ENCODE measurements at regions not wholly inside any gene's neighbourhood (a gene's known extent, or its start where the extent isn't known, plus 50 kb on each side); places are given as distances from the start of the nearest gene placed in this dataset.

DNA sequence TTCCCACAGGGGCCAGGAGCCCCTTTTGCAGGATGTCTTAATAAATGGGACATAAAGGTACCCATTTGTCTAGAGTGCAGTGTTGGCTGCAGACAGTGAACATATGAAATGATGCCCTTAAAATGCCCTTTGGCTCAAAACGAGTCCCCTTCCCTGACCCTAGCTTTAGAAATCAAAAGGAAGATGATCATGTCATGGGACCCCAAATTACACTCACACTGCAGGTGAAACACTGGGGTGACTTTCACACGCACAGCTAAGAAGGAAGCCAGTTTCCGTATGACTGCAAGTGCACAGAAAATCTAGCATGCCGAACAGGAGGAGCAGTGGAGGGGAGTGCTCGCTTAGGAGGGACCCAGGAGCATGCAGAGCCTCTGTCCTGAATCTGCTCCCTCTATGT lies 154.5 kb upstream of the KLF14 start:
- no peaks in the 10 kb centered on the region for H3K4me1 ChIP-seq (ENCODE audit: control insufficient read depth in 2 of 2, insufficient read depth in 2 of 2, low read length in 2 of 2)
- peaks cover 0 to 5% of the 10 kb centered on the region in 2 donors for H3K36me3 ChIP-seq (ENCODE audit: control insufficient read depth in 2 of 2, insufficient read depth in 2 of 2, low read length in 1 of 2)
- no peak overlapping the region for H3K27ac ChIP-seq (ENCODE audit: low read depth in 1 of 2, low read length in 1 of 2)

GRCh38 chr7:130890176-130891020 lies 156.4 kb upstream of the KLF14 start:
- no peak overlapping the region for H3K4me3 ChIP-seq (ENCODE audit: low read length in 2 of 2)
- no peaks in the 10 kb centered on the region for H3K27me3 ChIP-seq (ENCODE audit: control insufficient read depth in 2 of 2, insufficient read depth in 1 of 2, low read length in 1 of 2)
- 98% methylated on average over 11 of the region's 11 CpGs for WGBS
- H3K36me3 ChIP-seq (ENCODE audit: control insufficient read depth in 2 of 2, insufficient read depth in 2 of 2, low read length in 1 of 2), result peaks cover 0 to 5% of the 10 kb centered on the region in 2 donors
- no peak for DNase-seq (ENCODE audit: low read depth in 6 of 9, low spot score in 9 of 9)
- peaks cover 0 to 4% of the 10 kb centered on the region in 2 donors for H3K9me3 ChIP-seq (ENCODE audit: control insufficient read depth in 2 of 2, insufficient read depth in 1 of 2, low read length in 1 of 2)
- peak overlapping the region in 1 of 2 donors; percentile 0 for H3K27ac ChIP-seq (ENCODE audit: low read depth in 1 of 2, low read length in 1 of 2)
- peaks cover 8% of the 10 kb centered on the region in 2 donors for H3K4me1 ChIP-seq (ENCODE audit: control insufficient read depth in 2 of 2, insufficient read depth in 2 of 2, low read length in 2 of 2)

More for the DNA sequence above, 154.5 kb upstream of the KLF14 start:
- Histone ChIP-seq H3K27me3 (ENCODE audit: control insufficient read depth in 2 of 2, insufficient read depth in 1 of 2, low read length in 1 of 2) (no peaks in the 10 kb centered on the region), H3K4me3 (ENCODE audit: low read length in 2 of 2) (no peak overlapping the region), H3K9me3 (ENCODE audit: control insufficient read depth in 2 of 2, insufficient read depth in 1 of 2, low read length in 1 of 2) (no peaks in the 10 kb centered on the region)
- 83% methylated on average over 5 of the region's 5 CpGs for WGBS
- DNase-seq (ENCODE audit: low read depth in 6 of 9, low spot score in 9 of 9), result no peak

DNA sequence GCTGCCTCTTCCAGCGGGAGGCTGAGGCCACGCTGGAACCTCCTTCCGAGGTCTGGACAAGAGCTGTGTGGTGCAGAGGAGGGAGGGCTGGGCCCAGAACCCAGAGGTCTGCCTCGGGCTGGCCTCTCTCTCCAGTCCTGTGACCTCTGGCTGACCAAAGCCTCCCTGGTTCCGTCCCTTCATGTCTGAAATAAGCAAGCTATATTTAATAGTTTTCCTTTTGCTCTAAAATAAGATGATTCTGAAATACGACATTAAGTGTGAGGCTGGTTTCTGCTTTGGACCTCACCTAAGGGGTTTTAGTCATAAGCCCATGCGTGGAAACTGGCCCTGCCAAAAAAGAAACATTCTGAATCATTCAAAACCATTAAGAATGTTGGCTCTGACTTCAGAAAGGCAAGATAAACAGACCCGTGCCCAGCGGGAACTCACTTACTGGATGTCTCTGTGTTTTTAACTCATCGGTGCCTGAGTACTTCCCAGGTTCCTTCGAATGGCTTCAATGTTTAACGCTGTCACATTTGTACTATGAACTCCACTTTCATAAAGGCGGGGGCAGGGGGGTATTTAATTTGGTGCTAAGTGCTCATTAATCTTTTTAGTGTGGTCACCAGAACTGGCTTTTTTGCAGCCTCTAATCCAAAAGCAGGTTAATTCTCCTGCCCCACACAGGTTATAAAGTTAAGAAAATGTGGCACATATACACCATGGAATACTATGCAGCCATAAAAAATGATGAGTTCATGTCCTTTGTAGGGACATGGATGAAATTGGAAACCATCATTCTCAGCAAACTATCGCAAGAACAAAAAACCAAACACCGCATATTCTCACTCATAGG lies 157.5 kb upstream of the KLF14 start:
- DNase-seq (ENCODE audit: low read depth in 6 of 9, low spot score in 9 of 9), result no peak
- peaks cover 0 to 9% of the 10 kb centered on the region in 2 donors for H3K36me3 ChIP-seq (ENCODE audit: control insufficient read depth in 2 of 2, insufficient read depth in 2 of 2, low read length in 1 of 2)
- no peak overlapping the region for H3K4me3 ChIP-seq (ENCODE audit: low read length in 2 of 2)

GRCh38 chr7:130893441-130893894 lies 159.5 kb upstream of the KLF14 start:
- peaks cover 8 to 23% of the 10 kb centered on the region in 2 donors for H3K4me1 ChIP-seq (ENCODE audit: control insufficient read depth in 2 of 2, insufficient read depth in 2 of 2, low read length in 2 of 2)
- H3K27ac ChIP-seq (ENCODE audit: low read depth in 1 of 2, low read length in 1 of 2), result peak overlapping the region in 1 of 2 donors; percentile 25
- 92% methylated on average over 7 of the region's 7 CpGs for WGBS
- no peaks in the 10 kb centered on the region for H3K27me3 ChIP-seq (ENCODE audit: control insufficient read depth in 2 of 2, insufficient read depth in 1 of 2, low read length in 1 of 2)
- DNase-seq (ENCODE audit: low read depth in 6 of 9, low spot score in 9 of 9), result no peak
- H3K36me3 ChIP-seq (ENCODE audit: control insufficient read depth in 2 of 2, insufficient read depth in 2 of 2, low read length in 1 of 2), result peaks cover 0 to 9% of the 10 kb centered on the region in 2 donors
- no peak overlapping the region for H3K4me3 ChIP-seq (ENCODE audit: low read length in 2 of 2)
- H3K9me3 ChIP-seq (ENCODE audit: control insufficient read depth in 2 of 2, insufficient read depth in 1 of 2, low read length in 1 of 2), result peaks cover 0 to 4% of the 10 kb centered on the region in 2 donors

More for the DNA sequence above, 157.5 kb upstream of the KLF14 start:
- Histone ChIP-seq H3K9me3 (ENCODE audit: control insufficient read depth in 2 of 2, insufficient read depth in 1 of 2, low read length in 1 of 2) (peaks cover 0 to 4% of the 10 kb centered on the region in 2 donors), H3K27me3 (ENCODE audit: control insufficient read depth in 2 of 2, insufficient read depth in 1 of 2, low read length in 1 of 2) (no peaks in the 10 kb centered on the region), H3K27ac (ENCODE audit: low read depth in 1 of 2, low read length in 1 of 2) (peak overlapping the region in 1 of 2 donors; percentile 33), H3K4me1 (ENCODE audit: control insufficient read depth in 2 of 2, insufficient read depth in 2 of 2, low read length in 2 of 2) (peaks cover 8 to 10% of the 10 kb centered on the region in 2 donors)
- WGBS, result 92% methylated on average over 13 of the region's 15 CpGs

- peak overlapping the region in 1 of 2 donors; percentile 4 for H3K27ac ChIP-seq (ENCODE audit: low read depth in 1 of 2, low read length in 1 of 2)
- peaks cover 0 to 4% of the 10 kb centered on the region in 2 donors for H3K9me3 ChIP-seq (ENCODE audit: control insufficient read depth in 2 of 2, insufficient read depth in 1 of 2, low read length in 1 of 2)
- no peak overlapping the region for H3K4me3 ChIP-seq (ENCODE audit: low read length in 2 of 2)
- DNase-seq (ENCODE audit: low read depth in 6 of 9, low spot score in 9 of 9), result no peak
- peaks cover 0 to 9% of the 10 kb centered on the region in 2 donors for H3K36me3 ChIP-seq (ENCODE audit: control insufficient read depth in 2 of 2, insufficient read depth in 2 of 2, low read length in 1 of 2)
- H3K27me3 ChIP-seq (ENCODE audit: control insufficient read depth in 2 of 2, insufficient read depth in 1 of 2, low read length in 1 of 2), result no peaks in the 10 kb centered on the region
- H3K4me1 ChIP-seq (ENCODE audit: control insufficient read depth in 2 of 2, insufficient read depth in 2 of 2, low read length in 2 of 2), result peaks cover 8 to 23% of the 10 kb centered on the region in 2 donors
- 21% methylated on average over 14 of the region's 14 CpGs for WGBS
These were observed 160.3 kb upstream of the KLF14 start for GRCh38 chr7:130894146-130894908.

DNA sequence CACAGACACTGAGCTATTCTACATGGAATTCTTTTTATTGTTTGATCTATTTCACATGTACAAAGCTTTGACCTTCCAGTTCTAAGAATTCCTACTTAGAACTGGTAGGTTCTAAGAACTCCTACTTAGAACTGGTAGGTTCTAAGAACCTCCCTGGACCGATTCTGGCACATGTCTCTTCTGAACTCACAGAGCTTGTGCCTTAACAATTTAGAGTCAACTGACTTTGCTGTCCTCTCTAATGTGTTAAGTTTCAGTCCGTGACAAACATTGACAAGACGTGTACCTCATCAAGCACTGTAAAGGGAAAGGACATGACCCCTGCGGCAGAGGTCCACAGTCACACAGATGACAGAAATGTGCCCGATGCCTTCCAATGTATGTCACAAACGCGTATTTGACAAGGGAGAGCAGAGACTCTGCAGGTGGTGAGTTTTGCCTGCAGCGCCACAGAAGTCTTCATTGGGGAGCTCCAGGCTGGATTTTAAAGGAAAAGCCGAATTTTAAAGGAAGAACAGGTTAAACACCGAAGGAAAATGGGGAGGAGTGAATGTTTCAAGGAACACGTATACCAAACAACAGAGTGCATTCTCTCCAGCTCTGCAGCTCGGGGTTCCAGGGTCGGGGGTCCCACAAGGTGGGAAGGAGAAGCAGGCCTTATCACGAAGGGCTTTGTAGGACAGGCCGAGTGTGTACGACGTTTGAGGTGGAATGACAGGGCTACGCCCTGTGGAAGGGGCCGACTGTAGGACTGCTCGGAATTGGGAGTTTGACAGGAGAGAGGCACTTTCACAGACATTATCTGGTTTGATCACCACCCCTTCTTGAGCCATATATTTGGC lies 161.1 kb upstream of the KLF14 start:
- Histone ChIP-seq H3K4me3 (ENCODE audit: low read length in 2 of 2) (no peak overlapping the region), H3K36me3 (ENCODE audit: control insufficient read depth in 2 of 2, insufficient read depth in 2 of 2, low read length in 1 of 2) (peaks cover 0 to 8% of the 10 kb centered on the region in 2 donors), H3K4me1 (ENCODE audit: control insufficient read depth in 2 of 2, insufficient read depth in 2 of 2, low read length in 2 of 2) (peaks cover 8 to 28% of the 10 kb centered on the region in 2 donors), H3K27me3 (ENCODE audit: control insufficient read depth in 2 of 2, insufficient read depth in 1 of 2, low read length in 1 of 2) (no peaks in the 10 kb centered on the region), H3K27ac (ENCODE audit: low read depth in 1 of 2, low read length in 1 of 2) (no peak overlapping the region), H3K9me3 (ENCODE audit: control insufficient read depth in 2 of 2, insufficient read depth in 1 of 2, low read length in 1 of 2) (peaks cover 0 to 4% of the 10 kb centered on the region in 2 donors)
- DNase-seq (ENCODE audit: low read depth in 6 of 9, low spot score in 9 of 9), result no peak
- 89% methylated on average over 20 of the region's 20 CpGs for WGBS

DNA sequence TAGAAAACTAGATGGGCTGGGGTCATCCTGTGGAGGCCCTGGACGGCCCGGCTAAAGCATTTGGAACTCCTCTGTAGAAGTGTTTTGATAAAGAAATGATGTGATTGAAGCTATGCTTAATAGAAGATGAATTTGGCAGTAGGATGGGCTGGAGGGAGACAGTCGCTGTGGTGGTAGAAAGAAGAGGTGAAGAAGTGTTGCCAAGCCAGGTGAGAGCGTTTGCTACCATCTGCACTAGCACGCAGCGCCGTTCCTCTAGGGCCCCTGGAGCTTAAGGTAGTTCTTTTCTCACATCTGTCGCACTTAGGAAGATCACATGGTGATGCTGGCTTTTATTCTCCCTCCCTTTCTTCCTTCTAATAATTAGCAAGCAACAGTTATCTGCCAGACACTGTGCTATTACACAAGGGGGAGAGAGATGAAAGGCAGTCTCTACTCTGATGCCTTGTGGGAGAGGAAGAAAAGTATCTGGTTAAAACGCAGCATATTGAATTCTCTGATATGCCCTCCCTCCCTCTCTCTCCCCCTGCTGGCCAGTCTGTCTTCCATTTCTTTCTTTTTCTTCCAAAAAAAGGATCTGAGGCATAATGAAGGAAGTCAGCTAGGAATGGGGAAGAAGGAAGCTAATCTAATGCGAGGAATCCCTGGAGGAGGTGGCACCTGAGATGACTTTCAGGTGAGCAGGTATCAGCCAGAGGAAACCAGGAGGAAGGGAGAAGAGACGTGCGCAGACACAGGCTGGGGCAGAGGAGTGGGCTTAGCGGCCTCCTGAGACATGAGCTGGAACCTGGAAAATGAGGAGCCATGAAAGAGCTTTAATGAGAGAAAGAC lies 162.3 kb upstream of the KLF14 start:
- WGBS, result 93% methylated on average over 13 of the region's 13 CpGs
- peaks cover 0 to 4% of the 10 kb centered on the region in 2 donors for H3K9me3 ChIP-seq (ENCODE audit: control insufficient read depth in 2 of 2, insufficient read depth in 1 of 2, low read length in 1 of 2)
- no peaks in the 10 kb centered on the region for H3K27me3 ChIP-seq (ENCODE audit: control insufficient read depth in 2 of 2, insufficient read depth in 1 of 2, low read length in 1 of 2)
- H3K4me3 ChIP-seq (ENCODE audit: low read length in 2 of 2), result no peak overlapping the region
- H3K36me3 ChIP-seq (ENCODE audit: control insufficient read depth in 2 of 2, insufficient read depth in 2 of 2, low read length in 1 of 2), result peaks cover 0 to 4% of the 10 kb centered on the region in 2 donors
- no peak for DNase-seq (ENCODE audit: low read depth in 6 of 9, low spot score in 9 of 9)
- H3K27ac ChIP-seq (ENCODE audit: low read depth in 1 of 2, low read length in 1 of 2), result no peak overlapping the region
- H3K4me1 ChIP-seq (ENCODE audit: control insufficient read depth in 2 of 2, insufficient read depth in 2 of 2, low read length in 2 of 2), result peaks cover 8 to 35% of the 10 kb centered on the region in 2 donors
